HG03575 (cell line): ENCODE measurements at regions not wholly inside any gene's neighbourhood (a gene's known extent, or its start where the extent isn't known, plus 50 kb on each side); places are given as distances from the start of the nearest gene placed in this dataset.
"Not testable (repeated sequence)": the region's sequence is repeated elsewhere in the genome, so short reads cannot be mapped to it uniquely, and the experiment has no call there.

ENCODE experiments used
- ATAC-seq: cut with Tn5 transposase; IDR thresholded peaks from one replicate; pipeline ENCODE4 v1.9.1; 2021; ENCODE audit not compliant: unreplicated experiment, insufficient number of reproducible peaks, low FRiP score; ENCODE audit errors: extremely low read depth

- ATAC-seq, result no peak
Measured at GRCh38 chr7:55261386-55261770, 103.8 kb upstream of the LANCL2 start.

GRCh38 chr7:55265328-55265727, 99.8 kb upstream of the LANCL2 start:
- not testable (repeated sequence) for ATAC-seq

GRCh38 chr7:55265836-55266642, 99.1 kb upstream of the LANCL2 start:
- ATAC-seq, result no peak

- ATAC-seq, result no peak
Measured at GRCh38 chr7:55271069-55271626, 94.0 kb upstream of the LANCL2 start.

GRCh38 chr7:55271661-55272060, 93.5 kb upstream of the LANCL2 start:
- ATAC-seq, result no peak

GRCh38 chr7:55272328-55272727, 92.8 kb upstream of the LANCL2 start:
- ATAC-seq, result no peak

GRCh38 chr7:55273186-55273980, 91.8 kb upstream of the LANCL2 start:
- no peak for ATAC-seq

GRCh38 chr7:55274156-55274555, 91.0 kb upstream of the LANCL2 start:
- ATAC-seq, result no peak

- ATAC-seq, result no peak
Measured at GRCh38 chr7:55275291-55276200, 89.6 kb upstream of the LANCL2 start.

- ATAC-seq, result no peak
Measured at GRCh38 chr7:55276572-55277295, 88.4 kb upstream of the LANCL2 start.

GRCh38 chr7:55277916-55278315, 87.2 kb upstream of the LANCL2 start:
- ATAC-seq, result no peak

- ATAC-seq, result no peak
Measured at GRCh38 chr7:55278321-55278720, 86.8 kb upstream of the LANCL2 start.

- no peak for ATAC-seq
Measured at GRCh38 chr7:55279080-55279845, 85.9 kb upstream of the LANCL2 start.

- ATAC-seq, result no peak
Measured at GRCh38 chr7:55280031-55280454, 85.1 kb upstream of the LANCL2 start.

- ATAC-seq, result no peak
Measured at GRCh38 chr7:55285665-55286064, 79.5 kb upstream of the LANCL2 start.

- no peak for ATAC-seq
Measured at GRCh38 chr7:55286666-55287065, 78.5 kb upstream of the LANCL2 start.

- no peak for ATAC-seq
Measured at GRCh38 chr7:55288070-55288824, 76.9 kb upstream of the LANCL2 start.
